K562 (cell line): ENCODE measurements at regions not wholly inside any gene's neighbourhood (a gene's known extent, or its start where the extent isn't known, plus 50 kb on each side); places are given as distances from the start of the nearest gene placed in this dataset.

Experiments used
- GATAD2B ChIP-seq: fragments of 450-650 bp; IDR thresholded peaks from 2 replicates; pipeline ENCODE4 v1.6.1; 2017; ENCODE audit warnings: mild to moderate bottlenecking, borderline replicate concordance
- IRF2 ChIP-seq: sonication (generic); formaldehyde crosslinking; IDR thresholded peaks from 2 replicates; pipeline ENCODE4 v1.8.1; 2022; ENCODE audit warnings: mild to moderate bottlenecking, missing genetic modification reagents
- ZNF24 ChIP-seq: fragments of 450-650 bp; IDR thresholded peaks from 2 replicates; pipeline ENCODE4 v1.6.1; 2016

GRCh38 chr4:126250006-126250405, 935.3 kb downstream of the FAT4 start:
- no peak for TF ChIP-seq GATAD2B
- TF ChIP-seq IRF2: no peak
- no peak for TF ChIP-seq ZNF24
